KMS-11 (cell line): ENCODE measurements at regions not wholly inside any gene's neighbourhood (a gene's known extent, or its start where the extent isn't known, plus 50 kb on each side); places are given as distances from the start of the nearest gene placed in this dataset.

Experiments
- H2AFZ ChIP-seq: fragments of 200-600 bp; sonication (generic); 2 replicates; pipeline ENCODE4 v1.6.1; 2016; ENCODE audit warnings: antibody characterized with exemption, mixed run types, low read depth
- H3K27ac ChIP-seq: fragments of 200-600 bp; sonication (generic); 2 replicates; pipeline ENCODE4 v1.6.1; 2016; ENCODE audit warnings: mild to moderate bottlenecking, mixed run types
- H3K27me3 ChIP-seq: fragments of 200-600 bp; sonication (generic); 2 replicates; pipeline ENCODE4 v1.6.1; 2017; ENCODE audit warnings: mild to moderate bottlenecking, low read depth, mixed run types, moderate library complexity; ENCODE audit not compliant: insufficient read depth
- H3K36me3 ChIP-seq: fragments of 200-600 bp; sonication (generic); 2 replicates; pipeline ENCODE4 v1.6.1; 2017; ENCODE audit warnings: mild to moderate bottlenecking, mixed run types; ENCODE audit not compliant: insufficient read depth
- H3K4me1 ChIP-seq: fragments of 200-600 bp; sonication (generic); 2 replicates; pipeline ENCODE4 v1.6.1; 2016; ENCODE audit warnings: mild to moderate bottlenecking, low read depth, mixed run types; ENCODE audit not compliant: poor library complexity, severe bottlenecking
- H3K4me2 ChIP-seq: fragments of 200-600 bp; sonication (generic); 2 replicates; pipeline ENCODE4 v1.7.0; 2016; ENCODE audit warnings: mild to moderate bottlenecking, mixed run types
- H3K4me3 ChIP-seq: fragments of 200-600 bp; sonication (generic); IDR thresholded peaks from 2 replicates; pipeline ENCODE4 v1.6.1; 2017; ENCODE audit warnings: low read depth, low read length, mixed read lengths; ENCODE audit not compliant: insufficient read depth
- H3K79me2 ChIP-seq: fragments of 200-600 bp; sonication (generic); 2 replicates; pipeline ENCODE4 v1.6.1; 2016; ENCODE audit warnings: low read depth, mixed run types; ENCODE audit not compliant: insufficient read depth
- H3K9ac ChIP-seq: fragments of 200-600 bp; sonication (generic); 2 replicates; pipeline ENCODE4 v1.6.1; 2016; ENCODE audit warnings: mild to moderate bottlenecking, mixed run types
- H4K20me1 ChIP-seq: fragments of 200-600 bp; sonication (generic); 2 replicates; pipeline ENCODE4 v1.6.1; 2016; ENCODE audit warnings: mild to moderate bottlenecking, mixed run types; ENCODE audit not compliant: insufficient read depth
- TF ChIP-seq, protein P1 (sequence below): fragments of 200-600 bp; sonication (generic); conservative IDR thresholded peaks from 2 replicates; pipeline ENCODE4 v1.6.1; 2017; ENCODE audit warnings: low read depth, mild to moderate bottlenecking, antibody characterized with exemption, low read length, moderate library complexity, mixed read lengths

DNA sequence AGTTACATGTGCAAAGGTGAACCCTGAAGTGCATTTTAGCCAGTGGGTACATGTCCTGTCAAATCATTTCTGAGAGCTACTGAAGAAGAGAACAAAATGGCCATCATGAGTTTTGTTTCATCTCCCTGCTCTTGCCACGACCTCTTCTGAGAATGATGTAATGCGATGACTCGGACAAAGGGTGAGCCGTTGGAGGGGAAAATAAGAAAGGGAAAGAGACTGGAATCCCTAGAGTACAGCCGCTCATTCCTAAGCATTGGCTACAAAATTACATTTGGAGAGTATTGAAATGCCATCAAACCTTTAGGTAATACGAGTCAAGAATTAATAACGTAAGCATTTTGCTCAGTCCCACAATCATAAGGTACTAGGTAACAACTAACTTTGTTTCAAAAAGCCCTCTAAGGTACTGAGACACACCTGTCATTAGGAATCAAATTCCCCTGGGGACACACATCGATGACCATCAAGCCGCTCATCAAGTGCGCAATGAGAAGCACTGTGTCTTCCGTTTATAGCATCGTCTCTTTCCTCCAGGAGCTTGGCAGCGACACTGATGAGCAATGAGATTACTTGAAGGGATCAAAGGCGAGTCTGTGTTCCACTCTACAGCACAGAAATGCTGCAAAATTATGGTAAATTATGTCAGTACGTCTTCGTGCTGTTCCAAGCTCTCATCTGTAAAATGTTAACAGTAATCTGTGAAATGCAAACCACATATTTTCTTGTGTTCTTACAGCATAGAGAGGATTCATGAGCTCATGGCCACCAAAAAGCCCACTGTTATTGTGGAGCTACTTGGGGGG is 97.3 kb upstream of the PIEZO2 start:
- Histone ChIP-seq H4K20me1 (no peaks in the 10 kb centered on the region), H3K9ac (no peak overlapping the region), H3K4me3 (no peak overlapping the region), H3K27ac (no peak overlapping the region), H3K36me3 (no peaks in the 10 kb centered on the region), H3K79me2 (no peaks in the 10 kb centered on the region), H2AFZ (no peak overlapping the region), H3K4me1 (no peaks in the 10 kb centered on the region), H3K27me3 (no peaks in the 10 kb centered on the region), H3K4me2 (no peak overlapping the region)
- TF ChIP-seq, protein P1, sequence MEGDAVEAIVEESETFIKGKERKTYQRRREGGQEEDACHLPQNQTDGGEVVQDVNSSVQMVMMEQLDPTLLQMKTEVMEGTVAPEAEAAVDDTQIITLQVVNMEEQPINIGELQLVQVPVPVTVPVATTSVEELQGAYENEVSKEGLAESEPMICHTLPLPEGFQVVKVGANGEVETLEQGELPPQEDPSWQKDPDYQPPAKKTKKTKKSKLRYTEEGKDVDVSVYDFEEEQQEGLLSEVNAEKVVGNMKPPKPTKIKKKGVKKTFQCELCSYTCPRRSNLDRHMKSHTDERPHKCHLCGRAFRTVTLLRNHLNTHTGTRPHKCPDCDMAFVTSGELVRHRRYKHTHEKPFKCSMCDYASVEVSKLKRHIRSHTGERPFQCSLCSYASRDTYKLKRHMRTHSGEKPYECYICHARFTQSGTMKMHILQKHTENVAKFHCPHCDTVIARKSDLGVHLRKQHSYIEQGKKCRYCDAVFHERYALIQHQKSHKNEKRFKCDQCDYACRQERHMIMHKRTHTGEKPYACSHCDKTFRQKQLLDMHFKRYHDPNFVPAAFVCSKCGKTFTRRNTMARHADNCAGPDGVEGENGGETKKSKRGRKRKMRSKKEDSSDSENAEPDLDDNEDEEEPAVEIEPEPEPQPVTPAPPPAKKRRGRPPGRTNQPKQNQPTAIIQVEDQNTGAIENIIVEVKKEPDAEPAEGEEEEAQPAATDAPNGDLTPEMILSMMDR = no peak

GRCh38 chr18:11245879-11246278 is 96.5 kb upstream of the PIEZO2 start:
- no peak overlapping the region for H3K9ac ChIP-seq
- H3K4me3 ChIP-seq = no peak overlapping the region
- H3K27ac ChIP-seq = no peak overlapping the region
- H4K20me1 ChIP-seq = no peaks in the 10 kb centered on the region
- TF ChIP-seq, protein P1 = no peak
- no peaks in the 10 kb centered on the region for H3K79me2 ChIP-seq
- H2AFZ ChIP-seq = no peak overlapping the region
- H3K4me2 ChIP-seq = no peak overlapping the region
- no peaks in the 10 kb centered on the region for H3K4me1 ChIP-seq
- H3K27me3 ChIP-seq = no peaks in the 10 kb centered on the region
- H3K36me3 ChIP-seq = no peaks in the 10 kb centered on the region

DNA sequence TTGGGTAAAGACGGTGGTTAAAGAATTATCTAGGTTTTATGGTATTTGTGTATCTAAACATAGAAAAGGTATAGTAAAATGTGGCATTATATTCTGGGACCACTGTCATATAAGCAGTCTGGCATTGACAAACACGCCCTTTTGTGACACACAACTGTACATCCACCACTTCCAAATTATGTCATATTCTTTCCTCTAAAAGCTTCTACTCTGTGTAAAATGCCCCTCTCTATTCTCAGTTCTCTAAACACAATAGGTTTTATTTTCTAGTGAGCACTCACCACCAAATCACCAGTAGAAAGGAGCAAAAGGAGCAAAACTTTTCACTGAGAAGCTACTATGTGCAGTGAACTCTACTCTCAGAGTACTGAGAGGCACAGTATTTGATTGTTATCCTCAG is 88.1 kb upstream of the PIEZO2 start:
- Histone ChIP-seq H3K27me3 (no peaks in the 10 kb centered on the region), H3K9ac (no peak overlapping the region), H3K4me3 (no peak overlapping the region), H2AFZ (no peak overlapping the region), H3K36me3 (no peaks in the 10 kb centered on the region), H3K79me2 (no peaks in the 10 kb centered on the region), H3K4me2 (no peak overlapping the region), H3K27ac (no peak overlapping the region), H4K20me1 (no peaks in the 10 kb centered on the region), H3K4me1 (no peaks in the 10 kb centered on the region)
- TF ChIP-seq, protein P1 = no peak

GRCh38 chr18:11237066-11237465 is 87.7 kb upstream of the PIEZO2 start:
- H4K20me1 ChIP-seq = no peaks in the 10 kb centered on the region
- no peaks in the 10 kb centered on the region for H3K4me1 ChIP-seq
- H3K27ac ChIP-seq = no peak overlapping the region
- H3K36me3 ChIP-seq = no peaks in the 10 kb centered on the region
- no peak overlapping the region for H3K4me2 ChIP-seq
- TF ChIP-seq, protein P1 = no peak
- no peaks in the 10 kb centered on the region for H3K27me3 ChIP-seq
- H3K4me3 ChIP-seq = no peak overlapping the region
- H3K9ac ChIP-seq = no peak overlapping the region
- no peaks in the 10 kb centered on the region for H3K79me2 ChIP-seq
- H2AFZ ChIP-seq = no peak overlapping the region
